Vagina (tissue), 2 donors: ENCODE measurements at regions not wholly inside any gene's neighbourhood (a gene's known extent, or its start where the extent isn't known, plus 50 kb on each side); places are given as distances from the start of the nearest gene placed in this dataset.

Source experiments
- DNase-seq, 2 donors: peaks; one replicate each; pipeline ENCODE4 v3.0.0-alpha.2; 2017; ENCODE audit errors: extremely low spot score in 2 of 2
- H3K27ac ChIP-seq: fragments of 200-600 bp; sonication (generic); one replicate; pipeline ENCODE4 v1.5.1; 2019
- H3K27me3 ChIP-seq: fragments of 200-600 bp; sonication (generic); one replicate; pipeline ENCODE4 v1.5.1; 2019
- H3K36me3 ChIP-seq, 2 donors: fragments of 200-600 bp; sonication (generic); one replicate each; pipeline ENCODE4 v1.5.1; 2017 to 2019
- H3K4me1 ChIP-seq: fragments of 200-600 bp; sonication (generic); one replicate; pipeline ENCODE4 v1.5.1; 2019
- H3K4me3 ChIP-seq, 2 donors: fragments of 200-600 bp; sonication (generic); 1 replicate in 1 of 2; 2 replicates in 1 of 2; pipeline ENCODE4 v1.5.1; 2016 to 2019
- H3K9me3 ChIP-seq: fragments of 200-600 bp; sonication (generic); one replicate; pipeline ENCODE4 v1.5.1; 2019
- POLR2A ChIP-seq, 2 donors: fragments of 450-650 bp; IDR thresholded peaks; one replicate each; pipeline ENCODE4 v1.6.1; 2017; ENCODE audit warnings: antibody characterized with exemption in 2 of 2, mild to moderate bottlenecking in 2 of 2, moderate library complexity in 2 of 2
- POLR2AphosphoS5 ChIP-seq, 2 donors: sonication (generic); formaldehyde crosslinking; IDR thresholded peaks; one replicate each; pipeline ENCODE4 v1.9.0; 2017; ENCODE audit warnings: antibody characterized with exemption in 2 of 2, mild to moderate bottlenecking in 2 of 2, low read depth in 1 of 2; ENCODE audit not compliant: insufficient read depth in 1 of 2
- intact Hi-C: fragments of 100-400 bp; cut with DNase I; formaldehyde crosslinking; loops from one replicate; pipeline ENCODE4 v1.15.1; 2023
- TF ChIP-seq, protein P1 (sequence below), 3 experiments: fragments of 450-650 bp in 2 of 3; fragments of 200-600 bp in 1 of 3; sonication (generic) in 1 of 3; IDR thresholded peaks; one replicate each; pipeline ENCODE4 v1.5.1; 2017 to 2019; ENCODE audit warnings: antibody characterized with exemption in 3 of 3, mild to moderate bottlenecking in 2 of 3, moderate library complexity in 2 of 3

- TF ChIP-seq POLR2AphosphoS5 (IDR thresholded peaks at IDR 0.05; ENCODE audit: insufficient read depth in 1 of 2, low read depth in 1 of 2) (no peak), POLR2A (IDR thresholded peaks at IDR 0.05) (no peak)
- TF ChIP-seq, protein P1, sequence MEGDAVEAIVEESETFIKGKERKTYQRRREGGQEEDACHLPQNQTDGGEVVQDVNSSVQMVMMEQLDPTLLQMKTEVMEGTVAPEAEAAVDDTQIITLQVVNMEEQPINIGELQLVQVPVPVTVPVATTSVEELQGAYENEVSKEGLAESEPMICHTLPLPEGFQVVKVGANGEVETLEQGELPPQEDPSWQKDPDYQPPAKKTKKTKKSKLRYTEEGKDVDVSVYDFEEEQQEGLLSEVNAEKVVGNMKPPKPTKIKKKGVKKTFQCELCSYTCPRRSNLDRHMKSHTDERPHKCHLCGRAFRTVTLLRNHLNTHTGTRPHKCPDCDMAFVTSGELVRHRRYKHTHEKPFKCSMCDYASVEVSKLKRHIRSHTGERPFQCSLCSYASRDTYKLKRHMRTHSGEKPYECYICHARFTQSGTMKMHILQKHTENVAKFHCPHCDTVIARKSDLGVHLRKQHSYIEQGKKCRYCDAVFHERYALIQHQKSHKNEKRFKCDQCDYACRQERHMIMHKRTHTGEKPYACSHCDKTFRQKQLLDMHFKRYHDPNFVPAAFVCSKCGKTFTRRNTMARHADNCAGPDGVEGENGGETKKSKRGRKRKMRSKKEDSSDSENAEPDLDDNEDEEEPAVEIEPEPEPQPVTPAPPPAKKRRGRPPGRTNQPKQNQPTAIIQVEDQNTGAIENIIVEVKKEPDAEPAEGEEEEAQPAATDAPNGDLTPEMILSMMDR (IDR thresholded peaks at IDR 0.05), result no peak
- H3K9me3 ChIP-seq, result no peaks in the 10 kb centered on the region
- intact Hi-C loops, result no loop called here
- DNase-seq, result no peak
- no peaks in the 10 kb centered on the region for H3K36me3 ChIP-seq
- H3K4me1 ChIP-seq, result no peaks in the 10 kb centered on the region
- H3K27ac ChIP-seq, result no peak overlapping the region
- no peak overlapping the region for H3K4me3 ChIP-seq
- H3K27me3 ChIP-seq, result no peaks in the 10 kb centered on the region
Measured at GRCh38 chr7:68820321-68820720, 778.0 kb upstream of the AUTS2 start.

DNA sequence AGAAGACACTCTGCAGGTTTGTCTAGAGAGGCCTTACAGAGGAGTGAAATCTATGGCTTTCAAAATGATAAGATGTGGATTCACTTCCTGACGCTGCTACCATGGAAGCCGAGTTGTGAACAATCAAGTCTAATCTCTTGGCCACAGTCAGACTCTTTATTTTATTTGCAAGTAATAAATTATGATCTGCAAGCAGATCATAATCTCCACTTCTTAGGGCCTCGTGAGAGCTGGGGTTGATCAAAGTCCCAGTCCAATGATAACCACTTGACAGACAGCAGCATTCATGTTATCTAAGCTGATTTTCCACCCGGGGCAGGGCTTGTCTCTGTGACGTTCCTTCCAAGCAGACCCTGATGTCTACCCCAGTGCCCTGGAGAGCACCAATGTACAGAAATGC lies 776.4 kb upstream of the AUTS2 start:
- H3K9me3 ChIP-seq, result no peaks in the 10 kb centered on the region
- intact Hi-C loops, result no loop called here
- TF ChIP-seq POLR2A (IDR thresholded peaks at IDR 0.05), result no peak
- TF ChIP-seq POLR2AphosphoS5 (IDR thresholded peaks at IDR 0.05; ENCODE audit: insufficient read depth in 1 of 2, low read depth in 1 of 2), result no peak
- TF ChIP-seq, protein P1 (IDR thresholded peaks at IDR 0.05), result no peak
- H3K4me1 ChIP-seq, result no peaks in the 10 kb centered on the region
- H3K36me3 ChIP-seq, result no peaks in the 10 kb centered on the region
- no peak overlapping the region for H3K27ac ChIP-seq
- no peak overlapping the region for H3K4me3 ChIP-seq
- H3K27me3 ChIP-seq, result no peaks in the 10 kb centered on the region
- DNase-seq, result no peak

DNA sequence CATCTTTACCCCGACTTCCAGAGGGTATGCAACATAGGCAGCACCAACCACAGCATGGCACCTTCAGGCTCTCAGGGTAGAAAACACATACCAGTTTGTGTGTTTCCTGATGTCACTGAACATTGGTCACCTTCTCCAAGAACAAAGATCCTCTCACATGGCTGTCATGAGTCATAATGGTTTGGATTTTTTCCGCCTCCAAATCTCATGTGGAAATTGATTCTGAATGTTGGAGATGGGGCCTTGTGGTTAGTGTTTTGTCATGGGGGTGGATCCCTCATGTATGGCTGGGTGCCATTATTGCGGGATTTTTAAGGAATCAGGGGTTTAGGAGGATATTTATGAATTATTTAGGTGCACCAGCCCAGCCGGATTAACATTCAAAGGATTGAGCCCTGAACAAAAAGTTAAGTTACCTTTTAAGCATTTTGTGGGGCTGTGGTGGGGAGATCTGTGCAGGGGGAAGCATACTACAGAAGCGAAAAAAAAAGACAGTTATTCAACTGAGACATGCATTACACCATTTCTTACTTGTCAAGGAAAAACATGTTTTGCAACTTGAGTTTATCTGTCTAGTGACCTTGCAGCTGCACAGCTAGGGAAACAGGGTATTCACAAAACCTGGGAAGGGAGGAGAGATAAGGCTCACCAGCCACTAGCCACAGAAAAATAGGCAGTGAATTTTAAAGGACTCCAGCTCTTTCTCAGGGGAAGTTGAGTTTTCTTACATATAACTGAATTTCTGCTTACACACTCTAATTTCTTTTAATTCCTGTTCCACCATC lies 774.1 kb upstream of the AUTS2 start:
- TF ChIP-seq, protein P1 (IDR thresholded peaks at IDR 0.05), result no peak
- TF ChIP-seq POLR2A (IDR thresholded peaks at IDR 0.05), result no peak
- Histone ChIP-seq H3K4me3 (no peak overlapping the region), H3K27me3 (no peaks in the 10 kb centered on the region), H3K27ac (no peak overlapping the region), H3K4me1 (no peaks in the 10 kb centered on the region), H3K9me3 (no peaks in the 10 kb centered on the region), H3K36me3 (no peaks in the 10 kb centered on the region)
- intact Hi-C loops, result no loop called here
- DNase-seq, result no peak

- no peak for TF ChIP-seq POLR2A (IDR thresholded peaks at IDR 0.05)
- TF ChIP-seq, protein P1 (IDR thresholded peaks at IDR 0.05), result no peak
- no peak for TF ChIP-seq POLR2AphosphoS5 (IDR thresholded peaks at IDR 0.05; ENCODE audit: insufficient read depth in 1 of 2, low read depth in 1 of 2)
- Histone ChIP-seq H3K36me3 (no peaks in the 10 kb centered on the region), H3K4me1 (no peaks in the 10 kb centered on the region), H3K27me3 (no peaks in the 10 kb centered on the region), H3K4me3 (no peak overlapping the region), H3K9me3 (no peaks in the 10 kb centered on the region), H3K27ac (no peak overlapping the region)
- intact Hi-C loops, result no loop called here
- no peak for DNase-seq
Measured at GRCh38 chr7:68828575-68828974, 769.7 kb upstream of the AUTS2 start.

DNA sequence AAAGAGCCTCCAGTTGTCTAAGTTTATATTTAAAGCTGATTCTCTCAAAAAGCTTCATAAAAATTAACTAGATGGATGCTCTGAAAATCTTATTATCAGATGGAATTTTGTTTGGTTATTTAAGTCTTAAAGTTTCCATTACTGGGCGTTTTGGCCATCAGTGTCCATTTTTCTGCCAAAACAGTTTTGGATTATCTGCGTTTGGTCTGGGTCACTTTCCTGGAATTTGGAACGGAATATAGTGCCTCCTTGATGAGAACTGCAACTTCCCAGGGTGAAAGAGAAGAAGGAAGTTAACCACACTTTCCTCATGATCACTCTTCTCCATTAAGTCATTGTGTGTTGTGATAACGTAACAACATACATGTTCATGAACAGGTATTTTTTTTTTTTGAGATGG lies 764.9 kb upstream of the AUTS2 start:
- no peak for DNase-seq
- Histone ChIP-seq H3K4me3 (no peak overlapping the region), H3K9me3 (no peaks in the 10 kb centered on the region), H3K27me3 (no peaks in the 10 kb centered on the region), H3K4me1 (no peaks in the 10 kb centered on the region), H3K27ac (no peak overlapping the region), H3K36me3 (no peaks in the 10 kb centered on the region)
- intact Hi-C loops, result no loop called here
- no peak for TF ChIP-seq POLR2A (IDR thresholded peaks at IDR 0.05)
- no peak for TF ChIP-seq POLR2AphosphoS5 (IDR thresholded peaks at IDR 0.05; ENCODE audit: insufficient read depth in 1 of 2, low read depth in 1 of 2)
- TF ChIP-seq, protein P1 (IDR thresholded peaks at IDR 0.05), result no peak
